ENCODE measurements at regions not wholly inside any gene's neighbourhood (a gene's known extent, or its start where the extent isn't known, plus 50 kb on each side); places are given as distances from the start of the nearest gene placed in this dataset.

DNA sequence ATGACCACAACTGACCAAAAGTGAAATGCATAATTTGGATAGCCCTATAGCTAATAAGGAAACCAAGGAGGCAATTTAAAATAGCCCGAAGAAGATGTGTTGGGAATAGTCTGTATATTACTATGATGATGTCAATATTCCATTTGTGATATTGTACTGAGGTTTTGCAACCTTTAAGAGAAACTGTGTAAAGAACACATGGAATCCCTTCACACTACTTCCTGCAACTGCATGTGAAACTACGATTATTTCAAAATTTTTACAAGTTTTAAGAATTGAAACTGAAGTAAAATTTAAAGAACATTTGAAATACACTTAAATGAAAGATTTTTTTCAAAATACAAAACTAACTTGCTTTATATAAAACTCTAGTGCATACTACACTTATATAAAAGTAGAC is 504.3 kb upstream of the ID2 start:
- H3K36me3 ChIP-seq (ENCODE audit: control insufficient read depth, insufficient read depth, low read length) = no peaks in the 10 kb centered on the region
- DNase-seq = no peak
- no peak overlapping the region for H3K4me3 ChIP-seq (ENCODE audit: insufficient read depth, low read depth, low read length, poor library complexity, severe bottlenecking)
- no peaks in the 10 kb centered on the region for H3K9me3 ChIP-seq (ENCODE audit: control insufficient read depth, low read length)
- no peak overlapping the region for H3K27ac ChIP-seq (ENCODE audit: insufficient read depth, low read length, poor library complexity, severe bottlenecking)
- H3K27me3 ChIP-seq (replicated peaks; ENCODE audit: control insufficient read depth, insufficient read depth, low read length, poor library complexity, severe bottlenecking) = no peaks in the 10 kb centered on the region
- H3K4me1 ChIP-seq (ENCODE audit: control insufficient read depth, insufficient read depth, low read length, poor library complexity, severe bottlenecking) = no peaks in the 10 kb centered on the region

DNA sequence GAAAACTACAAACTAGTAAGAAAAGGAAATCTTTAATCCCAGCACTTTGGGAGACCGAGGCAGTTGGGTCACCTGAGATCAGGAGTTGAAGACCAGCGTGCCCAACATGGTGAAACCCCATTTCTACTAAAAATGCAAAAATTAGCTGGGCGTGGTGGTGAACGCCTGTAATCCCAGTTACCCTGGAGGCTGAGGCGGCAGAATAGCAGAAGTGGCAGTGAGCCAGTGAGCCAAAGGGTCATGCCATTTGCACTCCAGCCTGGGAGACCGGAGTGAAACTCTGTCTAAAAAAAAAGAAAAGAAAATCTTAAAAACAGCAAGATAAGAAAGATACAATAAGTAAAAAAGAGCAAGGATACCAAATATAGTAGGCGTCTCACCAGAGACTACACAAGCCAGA is 502.9 kb upstream of the ID2 start:
- no peaks in the 10 kb centered on the region for H3K9me3 ChIP-seq (ENCODE audit: control insufficient read depth, low read length)
- H3K36me3 ChIP-seq (ENCODE audit: control insufficient read depth, insufficient read depth, low read length) = no peaks in the 10 kb centered on the region
- H3K4me3 ChIP-seq (ENCODE audit: insufficient read depth, low read depth, low read length, poor library complexity, severe bottlenecking) = no peak overlapping the region
- no peak overlapping the region for H3K27ac ChIP-seq (ENCODE audit: insufficient read depth, low read length, poor library complexity, severe bottlenecking)
- no peaks in the 10 kb centered on the region for H3K4me1 ChIP-seq (ENCODE audit: control insufficient read depth, insufficient read depth, low read length, poor library complexity, severe bottlenecking)
- DNase-seq = no peak
- no peaks in the 10 kb centered on the region for H3K27me3 ChIP-seq (replicated peaks; ENCODE audit: control insufficient read depth, insufficient read depth, low read length, poor library complexity, severe bottlenecking)

DNA sequence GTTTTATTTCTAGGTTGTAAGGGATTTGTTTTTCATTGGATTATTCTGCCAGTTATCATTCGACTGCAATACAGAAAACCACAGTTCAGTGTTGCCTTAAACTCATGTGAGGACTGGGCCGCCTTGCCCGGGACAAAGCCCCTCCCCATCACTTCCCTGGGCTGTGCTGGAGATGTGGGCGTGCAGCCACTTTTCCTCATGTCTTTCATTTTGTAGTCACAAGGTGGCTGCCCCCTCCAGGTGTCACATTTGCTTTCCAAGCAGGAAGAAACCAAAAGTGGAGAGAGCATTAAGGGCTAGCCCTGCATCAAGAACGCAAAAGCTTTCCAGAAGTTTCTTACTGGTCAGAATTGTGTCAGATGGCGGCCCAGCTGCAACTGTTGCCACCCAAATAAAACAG is 492.5 kb upstream of the ID2 start:
- H3K36me3 ChIP-seq (ENCODE audit: control insufficient read depth, insufficient read depth, low read length) = no peaks in the 10 kb centered on the region
- no peaks in the 10 kb centered on the region for H3K27me3 ChIP-seq (replicated peaks; ENCODE audit: control insufficient read depth, insufficient read depth, low read length, poor library complexity, severe bottlenecking)
- H3K4me3 ChIP-seq (ENCODE audit: insufficient read depth, low read depth, low read length, poor library complexity, severe bottlenecking) = no peak overlapping the region
- no peaks in the 10 kb centered on the region for H3K4me1 ChIP-seq (ENCODE audit: control insufficient read depth, insufficient read depth, low read length, poor library complexity, severe bottlenecking)
- no peaks in the 10 kb centered on the region for H3K9me3 ChIP-seq (ENCODE audit: control insufficient read depth, low read length)
- no peak for DNase-seq
- no peak overlapping the region for H3K27ac ChIP-seq (ENCODE audit: insufficient read depth, low read length, poor library complexity, severe bottlenecking)

DNA sequence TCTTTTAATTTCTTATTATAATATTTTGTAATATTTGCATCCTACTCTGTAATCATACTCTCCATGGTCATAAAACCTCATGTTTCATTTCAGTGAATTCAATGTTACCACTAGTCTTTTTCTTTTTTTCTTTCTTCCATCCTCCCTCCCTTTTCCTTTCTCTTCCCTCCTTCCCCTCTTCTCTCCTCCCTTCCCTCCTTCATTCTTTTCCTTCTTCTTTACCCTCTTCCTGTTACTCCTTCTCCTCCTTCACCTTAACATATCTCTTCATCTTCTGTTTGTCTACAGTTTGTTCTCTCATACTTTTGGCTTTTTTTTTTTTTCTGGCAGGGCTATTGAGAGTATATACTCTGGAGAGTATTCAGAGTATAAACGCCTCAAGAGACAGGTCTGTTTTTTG is 491.6 kb upstream of the ID2 start:
- H3K9me3 ChIP-seq (ENCODE audit: control insufficient read depth, low read length) = no peaks in the 10 kb centered on the region
- H3K27me3 ChIP-seq (replicated peaks; ENCODE audit: control insufficient read depth, insufficient read depth, low read length, poor library complexity, severe bottlenecking) = no peaks in the 10 kb centered on the region
- H3K27ac ChIP-seq (ENCODE audit: insufficient read depth, low read length, poor library complexity, severe bottlenecking) = no peak overlapping the region
- H3K4me3 ChIP-seq (ENCODE audit: insufficient read depth, low read depth, low read length, poor library complexity, severe bottlenecking) = no peak overlapping the region
- no peaks in the 10 kb centered on the region for H3K36me3 ChIP-seq (ENCODE audit: control insufficient read depth, insufficient read depth, low read length)
- no peak for DNase-seq
- H3K4me1 ChIP-seq (ENCODE audit: control insufficient read depth, insufficient read depth, low read length, poor library complexity, severe bottlenecking) = no peaks in the 10 kb centered on the region

DNA sequence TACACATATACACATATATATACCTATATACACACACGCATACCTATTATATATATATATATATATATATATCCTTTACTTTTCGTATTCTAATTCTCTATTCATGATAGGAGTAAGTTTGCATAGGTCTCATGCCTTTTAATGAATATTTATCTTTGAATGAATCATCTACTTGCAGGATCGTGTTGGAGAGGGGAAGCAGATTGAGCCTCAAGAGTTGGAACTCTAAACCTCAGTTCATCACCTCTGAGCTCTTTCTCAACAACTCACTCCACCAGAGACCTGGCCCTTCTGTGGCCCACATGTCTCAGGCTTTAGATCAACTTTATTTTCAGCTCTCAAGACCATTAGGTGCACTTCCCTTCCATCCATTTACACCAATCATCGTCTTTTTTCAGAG is 490.4 kb upstream of the ID2 start:
- Histone ChIP-seq H3K4me3 (ENCODE audit: insufficient read depth, low read depth, low read length, poor library complexity, severe bottlenecking) (no peak overlapping the region), H3K36me3 (ENCODE audit: control insufficient read depth, insufficient read depth, low read length) (no peaks in the 10 kb centered on the region), H3K9me3 (ENCODE audit: control insufficient read depth, low read length) (no peaks in the 10 kb centered on the region), H3K27me3 (replicated peaks; ENCODE audit: control insufficient read depth, insufficient read depth, low read length, poor library complexity, severe bottlenecking) (no peaks in the 10 kb centered on the region), H3K4me1 (ENCODE audit: control insufficient read depth, insufficient read depth, low read length, poor library complexity, severe bottlenecking) (no peaks in the 10 kb centered on the region), H3K27ac (ENCODE audit: insufficient read depth, low read length, poor library complexity, severe bottlenecking) (no peak overlapping the region)
- no peak for DNase-seq

DNA sequence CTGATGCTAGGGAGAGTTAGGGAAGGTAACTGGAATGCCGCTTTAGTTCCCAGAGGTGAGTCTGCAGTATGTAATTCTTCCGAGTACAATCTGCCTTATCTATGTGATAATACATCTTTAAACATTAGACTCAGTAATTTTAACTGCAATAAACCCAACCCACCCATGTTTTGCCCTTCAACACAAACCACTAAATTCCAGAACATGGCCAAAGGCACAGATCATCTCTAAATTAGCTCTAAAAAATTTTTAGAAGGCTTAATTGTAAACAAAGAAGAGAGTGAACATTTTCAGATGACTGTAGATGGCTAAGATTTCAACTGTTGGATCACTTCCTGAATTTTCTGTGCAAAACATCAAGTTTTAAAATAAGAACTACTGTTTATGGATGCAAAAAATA is 488.7 kb upstream of the ID2 start:
- H3K4me3 ChIP-seq (ENCODE audit: insufficient read depth, low read depth, low read length, poor library complexity, severe bottlenecking) = no peak overlapping the region
- DNase-seq = no peak
- H3K36me3 ChIP-seq (ENCODE audit: control insufficient read depth, insufficient read depth, low read length) = no peaks in the 10 kb centered on the region
- no peaks in the 10 kb centered on the region for H3K27me3 ChIP-seq (replicated peaks; ENCODE audit: control insufficient read depth, insufficient read depth, low read length, poor library complexity, severe bottlenecking)
- no peaks in the 10 kb centered on the region for H3K4me1 ChIP-seq (ENCODE audit: control insufficient read depth, insufficient read depth, low read length, poor library complexity, severe bottlenecking)
- no peaks in the 10 kb centered on the region for H3K9me3 ChIP-seq (ENCODE audit: control insufficient read depth, low read length)
- H3K27ac ChIP-seq (ENCODE audit: insufficient read depth, low read length, poor library complexity, severe bottlenecking) = no peak overlapping the region

DNA sequence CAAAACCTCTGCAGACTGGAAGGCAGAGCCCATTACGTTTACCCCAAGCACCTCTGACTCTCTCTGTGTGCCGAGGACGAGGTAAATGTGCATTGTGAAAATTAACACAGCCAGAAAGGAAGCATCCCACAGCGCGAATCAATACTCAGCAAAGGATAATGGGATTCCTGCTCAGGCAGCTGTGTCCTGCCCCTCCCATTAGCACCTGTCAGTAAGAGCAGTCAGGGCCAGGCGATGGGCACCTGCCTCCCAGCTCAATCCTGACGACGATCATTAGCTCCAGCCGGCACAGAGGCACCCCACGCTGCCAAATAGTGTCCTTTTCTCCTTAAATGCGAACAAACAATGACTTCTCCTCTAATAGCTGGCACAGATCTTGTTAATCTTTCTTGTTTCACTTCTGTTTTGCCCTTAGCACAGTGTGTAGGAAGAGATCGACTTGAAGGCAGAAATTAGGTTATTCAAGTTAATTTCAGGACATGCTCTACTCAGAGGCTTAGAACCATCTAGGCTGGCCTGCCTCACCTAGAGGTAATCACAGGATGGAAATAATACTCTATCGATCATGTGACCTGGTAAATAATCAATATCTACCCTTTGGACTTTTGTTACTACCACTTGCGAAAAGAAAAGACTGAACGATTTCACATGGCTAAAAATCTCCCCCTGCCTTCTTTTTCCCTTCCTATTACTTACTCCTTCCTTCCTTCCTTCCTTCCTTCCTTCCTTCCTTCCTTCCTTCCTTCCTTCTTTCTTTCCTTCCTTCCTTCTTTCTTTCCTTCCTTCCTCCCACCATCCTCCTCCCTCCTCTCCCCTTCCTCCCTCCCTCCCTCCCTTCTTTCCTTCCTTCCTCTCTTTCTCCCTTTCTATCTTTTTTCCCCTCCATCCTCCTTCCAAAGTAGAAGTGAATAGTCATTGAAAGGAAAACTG is 487.9 kb upstream of the ID2 start:
- Histone ChIP-seq H3K9me3 (ENCODE audit: control insufficient read depth, low read length) (no peaks in the 10 kb centered on the region), H3K27me3 (replicated peaks; ENCODE audit: control insufficient read depth, insufficient read depth, low read length, poor library complexity, severe bottlenecking) (no peaks in the 10 kb centered on the region), H3K4me1 (ENCODE audit: control insufficient read depth, insufficient read depth, low read length, poor library complexity, severe bottlenecking) (no peaks in the 10 kb centered on the region), H3K4me3 (ENCODE audit: insufficient read depth, low read depth, low read length, poor library complexity, severe bottlenecking) (no peak overlapping the region), H3K36me3 (ENCODE audit: control insufficient read depth, insufficient read depth, low read length) (no peaks in the 10 kb centered on the region), H3K27ac (ENCODE audit: insufficient read depth, low read length, poor library complexity, severe bottlenecking) (no peak overlapping the region)
- DNase-seq = no peak

DNA sequence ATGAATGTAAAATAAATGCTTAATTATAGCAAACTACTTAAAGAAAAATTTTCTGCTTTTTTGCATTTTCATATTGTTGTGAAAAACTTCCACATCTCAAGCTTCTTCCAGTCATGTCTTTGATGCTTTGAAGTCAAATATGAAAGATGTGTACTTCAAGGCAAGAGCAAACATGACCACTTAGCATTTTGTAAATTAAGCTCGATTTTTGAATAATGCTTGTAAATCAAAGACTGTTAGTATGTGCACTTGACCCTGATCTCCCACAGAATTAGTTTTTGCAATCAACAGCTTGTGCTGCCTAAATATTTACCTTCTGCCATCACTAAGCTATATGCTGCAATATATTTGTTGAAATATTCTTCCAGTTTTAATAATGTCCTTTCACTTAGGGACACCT is 486.1 kb upstream of the ID2 start:
- DNase-seq = no peak
- no peaks in the 10 kb centered on the region for H3K36me3 ChIP-seq (ENCODE audit: control insufficient read depth, insufficient read depth, low read length)
- H3K9me3 ChIP-seq (ENCODE audit: control insufficient read depth, low read length) = no peaks in the 10 kb centered on the region
- no peaks in the 10 kb centered on the region for H3K4me1 ChIP-seq (ENCODE audit: control insufficient read depth, insufficient read depth, low read length, poor library complexity, severe bottlenecking)
- no peaks in the 10 kb centered on the region for H3K27me3 ChIP-seq (replicated peaks; ENCODE audit: control insufficient read depth, insufficient read depth, low read length, poor library complexity, severe bottlenecking)
- H3K4me3 ChIP-seq (ENCODE audit: insufficient read depth, low read depth, low read length, poor library complexity, severe bottlenecking) = no peak overlapping the region
- H3K27ac ChIP-seq (ENCODE audit: insufficient read depth, low read length, poor library complexity, severe bottlenecking) = no peak overlapping the region

DNA sequence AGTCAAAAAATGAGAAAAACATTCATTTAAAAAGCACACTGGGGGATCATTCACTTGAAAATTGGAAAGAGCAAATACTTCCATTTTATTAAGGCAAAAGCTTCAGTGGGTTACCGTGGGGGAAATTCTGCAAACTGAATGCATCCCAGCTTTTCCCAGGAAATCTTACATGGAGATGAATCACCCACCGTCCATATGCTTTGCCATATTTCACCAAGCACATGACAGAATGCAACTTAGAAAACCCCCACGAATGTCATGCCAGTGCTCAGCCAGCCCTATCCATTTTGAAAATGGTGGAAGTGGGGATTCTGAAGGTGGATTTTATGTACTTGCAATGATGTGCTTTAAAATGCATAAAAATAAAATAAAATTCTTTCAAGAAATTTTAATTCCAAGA is 485.5 kb upstream of the ID2 start:
- Histone ChIP-seq H3K9me3 (ENCODE audit: control insufficient read depth, low read length) (no peaks in the 10 kb centered on the region), H3K27me3 (replicated peaks; ENCODE audit: control insufficient read depth, insufficient read depth, low read length, poor library complexity, severe bottlenecking) (no peaks in the 10 kb centered on the region), H3K4me3 (ENCODE audit: insufficient read depth, low read depth, low read length, poor library complexity, severe bottlenecking) (no peak overlapping the region), H3K27ac (ENCODE audit: insufficient read depth, low read length, poor library complexity, severe bottlenecking) (no peak overlapping the region), H3K4me1 (ENCODE audit: control insufficient read depth, insufficient read depth, low read length, poor library complexity, severe bottlenecking) (no peaks in the 10 kb centered on the region), H3K36me3 (ENCODE audit: control insufficient read depth, insufficient read depth, low read length) (no peaks in the 10 kb centered on the region)
- no peak for DNase-seq

DNA sequence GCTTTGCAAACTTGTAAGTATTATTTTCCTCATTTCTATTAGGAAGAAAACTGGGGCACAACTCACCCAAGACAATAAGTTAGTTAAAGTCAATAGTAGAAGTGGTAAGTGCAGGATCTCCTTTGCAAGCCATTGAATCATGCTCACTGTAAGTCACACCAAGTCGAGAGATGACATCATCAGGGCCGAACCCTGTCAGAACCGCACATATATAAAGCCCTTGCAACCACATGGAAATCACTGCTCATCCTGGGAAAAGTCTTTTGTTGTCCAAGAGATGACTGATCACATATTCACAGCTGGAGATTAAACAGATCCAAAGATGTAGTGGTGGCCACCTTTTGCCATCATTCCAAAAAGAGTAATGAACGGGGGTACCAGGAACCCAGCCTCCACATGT is 484.8 kb upstream of the ID2 start:
- Histone ChIP-seq H3K36me3 (ENCODE audit: control insufficient read depth, insufficient read depth, low read length) (no peaks in the 10 kb centered on the region), H3K27me3 (replicated peaks; ENCODE audit: control insufficient read depth, insufficient read depth, low read length, poor library complexity, severe bottlenecking) (no peaks in the 10 kb centered on the region), H3K27ac (ENCODE audit: insufficient read depth, low read length, poor library complexity, severe bottlenecking) (no peak overlapping the region), H3K4me3 (ENCODE audit: insufficient read depth, low read depth, low read length, poor library complexity, severe bottlenecking) (no peak overlapping the region), H3K4me1 (ENCODE audit: control insufficient read depth, insufficient read depth, low read length, poor library complexity, severe bottlenecking) (no peaks in the 10 kb centered on the region), H3K9me3 (ENCODE audit: control insufficient read depth, low read length) (no peaks in the 10 kb centered on the region)
- no peak for DNase-seq

All from effector memory CD4-positive, alpha-beta T cell (primary cell).